ENCODE measurements at regions not wholly inside any gene's neighbourhood (a gene's known extent, or its start where the extent isn't known, plus 50 kb on each side); places are given as distances from the start of the nearest gene placed in this dataset.

- Histone ChIP-seq H3K4me1 (ENCODE audit: control insufficient read depth in 1 of 2, insufficient read depth in 2 of 2, low read length in 2 of 2) (no peaks in the 10 kb centered on the region), H3K36me3 (ENCODE audit: control insufficient read depth in 1 of 2, insufficient read depth in 2 of 2, low read length in 1 of 2) (no peaks in the 10 kb centered on the region), H3K9me3 (ENCODE audit: control insufficient read depth, low read length) (no peaks in the 10 kb centered on the region), H3K4me3 (ENCODE audit: low read length in 2 of 2) (no peak overlapping the region), H3K27me3 (ENCODE audit: control insufficient read depth in 1 of 2, insufficient read depth in 2 of 2, low read length in 1 of 2) (no peaks in the 10 kb centered on the region), H3K27ac (ENCODE audit: low read depth in 1 of 2, low read length in 2 of 2) (no peak overlapping the region)
- intact Hi-C loops (cut with DNase I): no loop called here
- no peak for ATAC-seq (ENCODE audit: low FRiP score)
- WGBS, 2 donors: 46 to 57% methylated on average over 3 of the region's 3 CpGs
- peak in 1 of 2 donors; percentile 1 for DNase-seq
Measured at GRCh38 chr21:33128538-33128937, 58.6 kb downstream of the OLIG1 start.

DNA sequence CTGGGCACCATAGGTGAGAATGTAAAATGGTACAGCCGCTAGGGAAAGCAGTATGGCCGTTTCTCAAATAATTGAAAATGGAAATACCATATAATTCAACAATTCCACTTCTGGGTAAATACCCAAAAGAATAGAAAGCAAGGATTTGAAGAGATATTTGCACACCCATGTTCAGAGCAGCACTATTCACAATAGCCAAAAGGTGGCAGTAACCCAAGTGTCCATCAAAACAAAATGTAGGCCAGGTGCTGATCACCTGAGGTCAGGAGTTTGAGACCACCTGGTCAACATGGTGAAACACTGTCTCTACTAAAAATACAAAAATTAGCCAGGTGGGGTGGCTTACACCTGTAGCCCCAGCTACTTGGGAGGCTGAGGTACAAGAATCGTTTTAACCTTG is 62.1 kb downstream of the OLIG1 start:
- intact Hi-C loops (cut with DNase I): no loop called here
- 88 to 91% methylated on average over 3 of the region's 3 CpGs for WGBS, 2 donors
- no peak for ATAC-seq (ENCODE audit: low FRiP score)

GRCh38 chr21:33133892-33134291 is 64.0 kb downstream of the OLIG1 start:
- no peak for ATAC-seq (ENCODE audit: low FRiP score)
- Histone ChIP-seq H3K36me3 (ENCODE audit: control insufficient read depth in 1 of 2, insufficient read depth in 2 of 2, low read length in 1 of 2) (no peaks in the 10 kb centered on the region), H3K9me3 (ENCODE audit: control insufficient read depth, low read length) (no peaks in the 10 kb centered on the region), H3K4me3 (ENCODE audit: low read length in 2 of 2) (no peak overlapping the region), H3K27ac (ENCODE audit: low read depth in 1 of 2, low read length in 2 of 2) (no peak overlapping the region), H3K4me1 (ENCODE audit: control insufficient read depth in 1 of 2, insufficient read depth in 2 of 2, low read length in 2 of 2) (no peaks in the 10 kb centered on the region), H3K27me3 (ENCODE audit: control insufficient read depth in 1 of 2, insufficient read depth in 2 of 2, low read length in 1 of 2) (no peaks in the 10 kb centered on the region)
- intact Hi-C loops (cut with DNase I): no loop called here
- 24 to 28% methylated on average over 6 of the region's 6 CpGs for WGBS, 2 donors
- DNase-seq: peak in 1 of 2 donors; percentile 49

More for the DNA sequence above, 62.1 kb downstream of the OLIG1 start:
- Histone ChIP-seq H3K4me3 (ENCODE audit: low read length in 2 of 2) (no peak overlapping the region), H3K27ac (ENCODE audit: low read depth in 1 of 2, low read length in 2 of 2) (no peak overlapping the region), H3K4me1 (ENCODE audit: control insufficient read depth in 1 of 2, insufficient read depth in 2 of 2, low read length in 2 of 2) (no peaks in the 10 kb centered on the region), H3K9me3 (ENCODE audit: control insufficient read depth, low read length) (no peaks in the 10 kb centered on the region), H3K27me3 (ENCODE audit: control insufficient read depth in 1 of 2, insufficient read depth in 2 of 2, low read length in 1 of 2) (no peaks in the 10 kb centered on the region), H3K36me3 (ENCODE audit: control insufficient read depth in 1 of 2, insufficient read depth in 2 of 2, low read length in 1 of 2) (no peaks in the 10 kb centered on the region)
- DNase-seq: peak in 1 of 2 donors; percentile 3

GRCh38 chr21:33135925-33136324 is 66.0 kb downstream of the OLIG1 start:
- Histone ChIP-seq H3K9me3 (ENCODE audit: control insufficient read depth, low read length) (no peaks in the 10 kb centered on the region), H3K36me3 (ENCODE audit: control insufficient read depth in 1 of 2, insufficient read depth in 2 of 2, low read length in 1 of 2) (no peaks in the 10 kb centered on the region), H3K4me1 (ENCODE audit: control insufficient read depth in 1 of 2, insufficient read depth in 2 of 2, low read length in 2 of 2) (no peaks in the 10 kb centered on the region), H3K27me3 (ENCODE audit: control insufficient read depth in 1 of 2, insufficient read depth in 2 of 2, low read length in 1 of 2) (no peaks in the 10 kb centered on the region), H3K27ac (ENCODE audit: low read depth in 1 of 2, low read length in 2 of 2) (no peak overlapping the region), H3K4me3 (ENCODE audit: low read length in 2 of 2) (no peak overlapping the region)
- no peak for ATAC-seq (ENCODE audit: low FRiP score)
- intact Hi-C loops (cut with DNase I): no loop called here
- WGBS, 2 donors: 82 to 84% methylated on average over 8 of the region's 8 CpGs
- DNase-seq: no peak

DNA sequence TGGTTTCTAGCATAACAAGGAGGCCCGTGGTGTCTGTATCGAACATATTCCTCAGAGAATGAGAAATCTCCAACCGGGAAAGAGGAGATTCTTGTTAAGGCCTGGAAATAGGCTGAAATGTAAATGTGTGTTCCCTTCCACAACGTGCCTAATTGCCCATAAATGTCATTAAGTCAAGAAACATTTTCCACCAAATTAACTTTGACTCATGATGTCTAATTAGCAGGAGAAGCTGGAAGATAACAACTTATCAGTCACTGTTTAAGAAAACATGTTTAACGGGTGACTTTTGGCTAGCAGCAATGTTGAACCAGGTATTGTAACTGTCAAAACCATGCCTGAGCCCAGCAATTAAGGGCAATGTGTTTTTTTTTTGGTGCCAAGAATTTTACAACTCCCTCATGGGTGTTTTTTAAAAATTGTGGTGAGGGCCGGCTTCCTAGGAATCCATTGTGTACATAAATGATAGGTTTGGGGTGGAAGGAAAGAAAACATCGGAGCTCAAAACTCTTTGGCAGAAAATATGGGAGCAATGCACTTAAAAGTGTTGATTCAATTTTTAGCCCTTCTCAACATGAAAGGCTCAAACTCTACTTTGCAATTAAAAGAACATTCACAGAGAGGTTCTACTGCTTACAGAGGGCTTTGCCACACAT is 67.0 kb downstream of the OLIG1 start:
- no peak for ATAC-seq (ENCODE audit: low FRiP score)
- no peak for DNase-seq
- intact Hi-C loops (cut with DNase I): no loop called here
- Histone ChIP-seq H3K27ac (ENCODE audit: low read depth in 1 of 2, low read length in 2 of 2) (no peak overlapping the region), H3K4me1 (ENCODE audit: control insufficient read depth in 1 of 2, insufficient read depth in 2 of 2, low read length in 2 of 2) (no peaks in the 10 kb centered on the region), H3K9me3 (ENCODE audit: control insufficient read depth, low read length) (no peaks in the 10 kb centered on the region), H3K27me3 (ENCODE audit: control insufficient read depth in 1 of 2, insufficient read depth in 2 of 2, low read length in 1 of 2) (no peaks in the 10 kb centered on the region), H3K4me3 (ENCODE audit: low read length in 2 of 2) (no peak overlapping the region), H3K36me3 (ENCODE audit: control insufficient read depth in 1 of 2, insufficient read depth in 2 of 2, low read length in 1 of 2) (no peaks in the 10 kb centered on the region)
- 29 to 40% methylated on average over 7 of the region's 7 CpGs for WGBS, 2 donors

DNA sequence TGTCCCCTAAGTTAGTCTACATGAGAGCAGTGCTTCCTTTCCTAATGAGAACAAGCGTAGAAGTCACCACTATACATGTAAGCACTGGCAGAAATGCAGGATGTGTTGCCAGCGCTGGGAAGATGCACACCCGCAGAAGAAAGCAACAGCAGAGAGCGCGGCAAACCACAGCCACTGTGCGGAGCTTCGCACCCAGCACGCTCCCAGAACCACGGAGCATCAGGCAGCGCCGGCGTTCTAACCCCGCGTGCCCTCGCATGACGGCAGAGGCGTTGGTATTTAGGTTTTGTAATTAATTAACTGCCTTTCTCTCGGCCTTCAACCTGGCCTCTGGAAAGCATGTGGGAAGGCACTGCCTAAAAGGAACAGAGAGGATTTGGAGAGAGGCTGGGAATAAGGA is 69.1 kb downstream of the OLIG1 start:
- DNase-seq (no peak), ATAC-seq (ENCODE audit: low FRiP score) (no peak)
- Histone ChIP-seq H3K9me3 (ENCODE audit: control insufficient read depth, low read length) (no peaks in the 10 kb centered on the region), H3K27ac (ENCODE audit: low read depth in 1 of 2, low read length in 2 of 2) (no peak overlapping the region), H3K4me3 (ENCODE audit: low read length in 2 of 2) (no peak overlapping the region), H3K27me3 (ENCODE audit: control insufficient read depth in 1 of 2, insufficient read depth in 2 of 2, low read length in 1 of 2) (no peaks in the 10 kb centered on the region), H3K4me1 (ENCODE audit: control insufficient read depth in 1 of 2, insufficient read depth in 2 of 2, low read length in 2 of 2) (no peaks in the 10 kb centered on the region), H3K36me3 (ENCODE audit: control insufficient read depth in 1 of 2, insufficient read depth in 2 of 2, low read length in 1 of 2) (no peaks in the 10 kb centered on the region)
- intact Hi-C loops (cut with DNase I): no loop called here
- 72 to 74% methylated on average over 18 of the region's 18 CpGs for WGBS, 2 donors

DNA sequence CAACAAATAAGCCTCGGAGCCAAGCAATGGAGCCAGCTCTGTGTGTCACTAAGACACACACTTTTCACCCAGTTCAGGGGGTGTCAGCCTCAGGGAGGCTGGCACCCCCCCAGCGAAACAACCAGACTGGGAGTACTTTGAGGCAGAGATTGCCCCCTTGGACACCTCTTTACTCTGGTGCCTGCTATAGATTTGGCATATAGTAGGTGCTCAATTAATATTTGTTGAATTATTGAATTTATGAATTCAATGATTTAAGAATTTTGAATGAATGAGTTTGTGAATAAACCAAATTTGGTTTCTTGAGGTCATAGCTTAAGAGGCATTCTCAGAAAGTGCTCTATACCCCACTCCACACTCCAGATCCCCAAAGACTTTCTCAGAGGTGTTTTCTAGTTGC is 70.3 kb downstream of the OLIG1 start:
- Histone ChIP-seq H3K36me3 (ENCODE audit: control insufficient read depth in 1 of 2, insufficient read depth in 2 of 2, low read length in 1 of 2) (no peaks in the 10 kb centered on the region), H3K4me1 (ENCODE audit: control insufficient read depth in 1 of 2, insufficient read depth in 2 of 2, low read length in 2 of 2) (no peaks in the 10 kb centered on the region), H3K4me3 (ENCODE audit: low read length in 2 of 2) (no peak overlapping the region), H3K27ac (ENCODE audit: low read depth in 1 of 2, low read length in 2 of 2) (no peak overlapping the region), H3K9me3 (ENCODE audit: control insufficient read depth, low read length) (no peaks in the 10 kb centered on the region), H3K27me3 (ENCODE audit: control insufficient read depth in 1 of 2, insufficient read depth in 2 of 2, low read length in 1 of 2) (no peaks in the 10 kb centered on the region)
- WGBS, 2 donors: 73% methylated on average over 2 of the region's 2 CpGs
- no peak for DNase-seq
- ATAC-seq (ENCODE audit: low FRiP score): no peak
- intact Hi-C loops (cut with DNase I): no loop called here

DNA sequence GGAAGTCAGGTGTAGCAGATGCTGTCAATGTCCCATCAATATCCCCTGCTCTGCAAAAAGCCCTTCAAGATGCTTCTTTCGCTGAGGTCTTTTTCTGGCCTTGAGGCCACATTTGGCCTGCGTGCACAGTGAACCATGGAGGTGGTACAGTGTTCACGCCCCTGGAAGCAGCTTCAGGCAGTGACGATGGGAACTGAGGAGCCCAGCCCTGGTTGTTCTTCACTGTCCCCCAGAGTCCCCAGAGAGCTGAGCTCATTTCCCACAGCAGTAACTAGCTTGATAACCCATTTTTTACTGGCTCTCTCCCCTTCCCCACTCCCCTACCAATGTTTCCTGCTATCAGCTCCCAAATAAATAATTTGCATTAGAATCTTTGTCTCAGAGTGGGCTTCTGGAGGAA is 76.5 kb downstream of the OLIG1 start:
- no peak for DNase-seq
- intact Hi-C loops (cut with DNase I): no loop called here
- ATAC-seq (ENCODE audit: low FRiP score): no peak
- WGBS, 2 donors: 50 to 54% methylated on average over 4 of the region's 4 CpGs
- Histone ChIP-seq H3K27me3 (ENCODE audit: control insufficient read depth in 1 of 2, insufficient read depth in 2 of 2, low read length in 1 of 2) (no peaks in the 10 kb centered on the region), H3K36me3 (ENCODE audit: control insufficient read depth in 1 of 2, insufficient read depth in 2 of 2, low read length in 1 of 2) (no peaks in the 10 kb centered on the region), H3K4me1 (ENCODE audit: control insufficient read depth in 1 of 2, insufficient read depth in 2 of 2, low read length in 2 of 2) (no peaks in the 10 kb centered on the region), H3K27ac (ENCODE audit: low read depth in 1 of 2, low read length in 2 of 2) (no peak overlapping the region), H3K4me3 (ENCODE audit: low read length in 2 of 2) (no peak overlapping the region), H3K9me3 (ENCODE audit: control insufficient read depth, low read length) (no peaks in the 10 kb centered on the region)

DNA sequence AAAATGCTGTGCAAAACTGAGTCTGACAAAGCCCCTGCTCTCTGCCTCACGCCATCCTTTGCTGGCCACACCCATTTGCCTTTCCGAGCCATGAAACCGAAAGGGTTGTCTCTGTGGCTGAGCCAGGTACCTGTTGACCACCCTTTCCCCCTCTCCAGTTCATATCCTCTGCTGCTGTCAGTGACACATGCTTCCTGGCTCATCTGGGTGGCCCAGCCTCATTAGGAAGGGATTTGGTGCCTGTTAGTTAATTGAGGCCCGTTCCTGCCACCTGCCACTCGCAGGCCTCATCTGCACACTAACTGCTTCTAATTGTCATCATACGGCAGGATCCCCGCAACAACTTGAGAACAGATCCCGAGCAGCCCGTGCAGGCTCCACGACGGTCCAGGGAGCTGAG is 79.2 kb downstream of the OLIG1 start:
- Histone ChIP-seq H3K4me3 (ENCODE audit: low read length in 2 of 2) (no peak overlapping the region), H3K36me3 (ENCODE audit: control insufficient read depth in 1 of 2, insufficient read depth in 2 of 2, low read length in 1 of 2) (no peaks in the 10 kb centered on the region), H3K9me3 (ENCODE audit: control insufficient read depth, low read length) (no peaks in the 10 kb centered on the region), H3K27me3 (ENCODE audit: control insufficient read depth in 1 of 2, insufficient read depth in 2 of 2, low read length in 1 of 2) (no peaks in the 10 kb centered on the region), H3K4me1 (ENCODE audit: control insufficient read depth in 1 of 2, insufficient read depth in 2 of 2, low read length in 2 of 2) (no peaks in the 10 kb centered on the region), H3K27ac (ENCODE audit: low read depth in 1 of 2, low read length in 2 of 2) (no peak overlapping the region)
- WGBS, 2 donors: 49 to 57% methylated on average over 11 of the region's 11 CpGs
- ATAC-seq (ENCODE audit: low FRiP score): no peak
- intact Hi-C loops (cut with DNase I): no loop called here
- DNase-seq: no peak
